HG03460 (cell line): ENCODE measurements at regions not wholly inside any gene's neighbourhood (a gene's known extent, or its start where the extent isn't known, plus 50 kb on each side); places are given as distances from the start of the nearest gene placed in this dataset.

Experiments used
- ATAC-seq: cut with Tn5 transposase; IDR thresholded peaks from one replicate; pipeline ENCODE4 v1.9.1; 2021; ENCODE audit not compliant: unreplicated experiment

- no peak for ATAC-seq
These were observed 233.9 kb upstream of the SNX7 start for GRCh38 chr1:98427664-98428063.

- ATAC-seq, result no peak
These were observed 235.4 kb upstream of the SNX7 start for GRCh38 chr1:98426092-98426491.

DNA sequence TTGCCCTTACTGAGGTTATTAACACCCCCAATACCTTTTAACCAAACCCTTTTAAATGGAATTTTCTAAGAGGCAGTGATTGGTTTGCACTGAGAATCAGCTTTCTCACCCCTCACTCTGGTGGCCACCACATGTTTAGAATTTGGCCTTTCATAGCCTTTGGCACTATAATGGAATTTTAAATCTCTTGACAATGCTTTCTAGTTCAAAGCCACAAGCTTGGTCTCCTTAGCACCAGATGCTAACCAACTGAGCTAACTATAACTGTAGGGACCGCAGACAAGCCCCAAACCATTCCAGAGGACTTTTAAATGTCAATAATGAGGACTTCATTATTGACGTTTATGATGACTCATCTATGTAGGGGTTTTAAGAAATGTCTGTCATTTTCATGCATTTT, 238.7 kb upstream of the SNX7 start:
- ATAC-seq, result no peak

DNA sequence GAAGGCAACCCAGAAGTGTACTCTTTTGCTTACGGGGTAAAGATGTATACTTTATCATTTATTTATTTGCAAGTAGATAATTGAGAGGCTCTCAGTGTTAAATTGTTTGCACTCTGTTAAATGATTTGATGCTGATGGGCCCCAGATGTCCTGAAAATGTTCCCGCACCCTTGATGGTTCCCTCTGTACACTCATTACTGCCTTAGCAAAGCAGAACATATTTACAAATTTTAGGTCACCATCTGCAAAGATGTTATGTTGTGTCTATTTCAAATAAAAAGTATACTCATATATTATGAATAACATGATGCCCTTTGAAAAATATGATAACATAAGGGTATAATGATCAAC, 240.5 kb upstream of the SNX7 start:
- no peak for ATAC-seq

- ATAC-seq, result no peak
These were observed 241.0 kb upstream of the SNX7 start for GRCh38 chr1:98420376-98421084.

GRCh38 chr1:98417820-98418219, 243.7 kb upstream of the SNX7 start:
- ATAC-seq, result no peak

- ATAC-seq, result no peak
These were observed 251.4 kb upstream of the SNX7 start for GRCh38 chr1:98410082-98410481.

DNA sequence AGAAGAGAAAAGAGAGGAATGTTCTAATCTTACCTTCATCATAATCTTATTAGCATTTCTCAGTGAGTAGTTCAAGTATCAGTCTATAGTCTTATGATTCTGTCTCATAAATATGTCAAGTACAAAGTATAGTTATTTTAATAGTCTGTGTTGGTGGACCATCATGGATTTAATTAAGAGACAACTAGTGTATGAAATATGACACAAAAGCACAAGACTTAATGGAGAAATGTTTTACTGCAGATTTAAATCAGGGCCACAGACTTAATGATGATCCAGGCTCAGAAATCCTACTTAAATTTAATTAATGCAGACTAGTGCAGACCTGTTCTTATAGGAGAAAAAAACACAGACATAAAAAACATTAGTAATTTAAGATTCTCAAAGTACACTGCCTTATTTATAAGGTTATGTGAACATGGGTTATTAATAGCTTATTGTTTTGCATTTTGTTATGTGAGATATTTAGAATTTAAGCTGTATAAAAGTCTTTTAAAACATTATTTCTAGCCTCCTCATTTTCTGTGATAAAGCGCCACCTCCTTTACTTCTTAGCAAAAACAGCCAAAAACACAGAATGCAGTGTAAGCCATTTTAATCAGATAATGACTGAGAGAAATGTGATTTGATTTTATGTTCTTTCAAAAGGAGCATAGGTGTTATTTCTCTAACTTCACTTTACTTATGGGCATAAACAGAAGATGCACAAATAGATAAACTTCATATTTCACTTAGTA, 255.0 kb upstream of the SNX7 start:
- no peak for ATAC-seq

GRCh38 chr1:98405581-98406074, 255.9 kb upstream of the SNX7 start:
- ATAC-seq, result peak; percentile 61

GRCh38 chr1:98404866-98405265, 256.7 kb upstream of the SNX7 start:
- ATAC-seq, result no peak

GRCh38 chr1:98403963-98404480, 257.5 kb upstream of the SNX7 start:
- no peak for ATAC-seq

DNA sequence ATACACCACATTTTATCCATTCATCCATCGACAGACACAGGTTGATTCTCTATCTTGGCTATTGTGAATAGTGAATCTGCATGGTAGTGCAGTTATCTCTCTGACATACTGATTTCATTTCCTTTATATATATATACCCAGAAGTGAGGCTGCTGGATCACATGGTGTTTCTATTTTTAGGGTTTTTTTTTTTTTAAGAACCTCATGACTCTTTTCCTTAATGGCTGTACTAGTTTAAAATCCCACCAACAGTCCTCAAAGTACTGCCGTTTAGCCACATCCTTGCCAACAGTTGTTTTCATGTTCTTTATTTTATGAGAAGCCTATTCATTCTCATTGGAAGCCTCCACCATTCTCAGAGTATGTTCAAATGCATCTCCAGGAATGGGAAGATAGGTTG, 258.7 kb upstream of the SNX7 start:
- no peak for ATAC-seq

DNA sequence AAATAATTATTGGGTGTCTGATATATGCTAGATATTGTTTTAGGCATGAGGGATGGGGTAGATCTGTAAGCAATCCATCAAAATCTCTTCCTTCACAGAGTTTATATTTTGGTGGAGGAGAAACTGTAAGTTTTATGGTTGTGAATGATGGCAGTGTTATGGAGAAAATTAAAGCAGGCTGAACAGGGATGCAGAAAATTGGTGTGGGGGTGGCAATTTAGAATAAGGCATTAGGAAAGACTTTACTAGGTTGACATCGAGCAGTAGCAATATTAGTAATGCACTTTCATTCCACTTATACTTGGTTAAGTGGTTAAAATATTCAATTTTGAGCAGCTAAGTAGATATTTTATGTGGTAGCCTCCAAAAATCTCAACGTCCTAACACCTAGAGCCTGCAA, 261.1 kb upstream of the SNX7 start:
- no peak for ATAC-seq

GRCh38 chr1:98399218-98399617, 262.3 kb upstream of the SNX7 start:
- no peak for ATAC-seq

GRCh38 chr1:98398649-98399048, 262.9 kb upstream of the SNX7 start:
- ATAC-seq, result no peak

DNA sequence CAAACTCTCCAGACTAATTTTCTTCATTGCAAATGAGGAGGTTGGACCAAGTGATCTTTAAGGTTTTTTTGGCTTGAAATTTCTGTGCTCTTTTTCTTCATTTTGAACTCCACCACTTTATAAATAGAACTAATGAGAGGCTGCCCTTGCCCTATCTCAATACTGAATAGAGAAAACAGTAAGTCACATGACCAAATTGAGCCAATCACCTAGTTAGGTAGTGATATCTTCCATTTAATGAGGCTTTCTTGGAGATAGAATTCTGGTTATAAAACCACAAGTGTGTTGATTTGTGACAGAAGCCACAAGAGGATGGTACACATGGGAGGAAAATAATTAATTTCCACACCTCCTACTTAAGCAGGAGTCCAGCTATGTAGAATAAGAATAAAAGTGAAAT, 263.4 kb upstream of the SNX7 start:
- no peak for ATAC-seq

GRCh38 chr1:98393719-98394118, 267.8 kb upstream of the SNX7 start:
- ATAC-seq, result no peak

DNA sequence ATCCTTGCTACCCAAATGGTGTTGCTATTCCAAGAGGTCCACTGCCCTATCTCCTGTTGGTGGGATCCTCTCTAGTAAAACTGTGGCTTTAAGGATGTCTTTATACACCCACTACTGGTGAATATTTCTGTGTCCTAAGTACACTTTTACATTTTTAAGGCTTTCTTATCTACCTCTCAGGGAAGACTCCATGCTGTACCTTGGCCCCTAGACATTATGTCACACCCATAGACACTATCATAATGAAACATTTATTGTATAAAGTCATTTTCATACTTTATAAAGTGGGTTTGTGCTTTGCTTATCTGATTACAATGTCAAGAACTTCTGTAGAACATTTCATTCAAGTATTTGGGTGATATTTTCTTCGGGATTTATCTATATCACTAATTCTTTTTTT, 270.3 kb upstream of the SNX7 start:
- ATAC-seq, result no peak

DNA sequence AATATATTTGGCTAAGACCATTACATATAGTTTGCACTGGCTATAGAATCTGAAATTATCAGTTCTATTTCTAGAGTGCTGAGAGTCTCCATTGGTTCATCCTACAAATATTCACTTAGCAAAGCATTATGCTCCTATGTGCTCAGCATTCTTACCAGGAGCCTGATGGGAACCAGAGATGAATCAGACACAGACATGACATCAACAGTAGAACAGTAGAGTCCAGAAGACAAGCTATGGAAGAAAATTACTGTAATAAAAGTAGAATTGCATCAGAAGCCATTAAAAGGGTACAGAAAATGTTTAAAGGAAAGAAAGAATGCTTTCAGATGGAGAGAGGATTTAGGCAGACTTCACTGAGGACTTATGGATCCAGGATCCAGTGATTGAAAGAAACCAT, 271.7 kb upstream of the SNX7 start:
- ATAC-seq, result no peak

- peak; percentile 88 for ATAC-seq
These were observed 273.1 kb upstream of the SNX7 start for GRCh38 chr1:98388441-98388840.

DNA sequence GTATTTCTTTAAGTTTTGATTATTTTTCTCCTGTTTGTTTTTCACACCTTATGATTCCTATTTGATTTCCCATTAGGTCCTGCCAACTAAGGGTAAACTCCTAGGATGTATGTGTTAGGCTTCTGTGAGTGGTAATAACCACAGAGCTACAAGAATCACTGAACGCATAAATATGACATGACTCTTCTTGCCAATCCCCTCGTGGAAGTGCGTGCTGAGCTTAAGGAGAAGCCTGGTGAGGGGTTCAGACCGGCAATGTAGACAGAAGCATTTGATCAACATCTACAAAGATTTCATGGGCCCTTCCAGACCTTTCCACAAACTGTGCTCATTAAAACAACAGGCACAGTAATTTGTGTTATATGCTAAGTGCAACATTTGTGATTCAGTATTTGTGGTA, 273.8 kb upstream of the SNX7 start:
- no peak for ATAC-seq

DNA sequence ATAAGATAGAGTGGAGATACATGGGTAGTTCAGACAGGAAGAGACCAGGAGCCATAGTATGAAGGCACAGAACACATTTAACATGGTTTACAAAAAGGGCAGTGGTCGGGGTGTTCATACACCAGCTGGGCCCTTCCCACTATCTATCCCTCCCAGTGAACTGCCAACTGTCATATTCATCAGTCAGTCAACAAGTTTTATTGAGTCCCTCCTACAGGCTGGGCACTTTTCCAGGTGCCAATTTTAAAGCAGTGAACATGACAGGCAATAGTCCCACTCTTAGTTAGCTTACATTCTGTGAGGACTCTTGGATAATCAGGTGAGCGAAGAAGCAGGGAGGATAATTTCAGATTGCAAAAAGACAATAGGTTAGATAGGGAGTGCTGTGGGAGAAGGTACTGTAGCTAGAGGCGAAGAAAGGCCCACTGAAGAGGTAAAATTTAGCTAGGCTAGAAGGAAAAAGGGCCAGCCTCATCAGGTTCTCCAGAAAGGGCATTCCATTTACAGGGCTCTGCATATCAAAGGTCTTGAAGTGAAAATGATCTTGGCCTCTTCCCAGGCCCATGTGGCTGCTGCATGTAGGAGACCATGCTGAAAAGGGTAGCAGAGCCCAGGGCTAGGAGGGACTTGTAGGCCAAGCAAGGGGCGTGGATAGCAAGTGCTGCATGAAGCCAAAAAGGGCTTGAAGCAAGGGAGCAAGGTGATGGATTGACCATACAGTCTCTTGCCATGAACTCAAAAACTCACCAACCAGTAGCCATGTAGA, 274.7 kb upstream of the SNX7 start:
- ATAC-seq, result no peak
